ENCODE measurements at regions not wholly inside any gene's neighbourhood (a gene's known extent, or its start where the extent isn't known, plus 50 kb on each side); places are given as distances from the start of the nearest gene placed in this dataset.

DNA sequence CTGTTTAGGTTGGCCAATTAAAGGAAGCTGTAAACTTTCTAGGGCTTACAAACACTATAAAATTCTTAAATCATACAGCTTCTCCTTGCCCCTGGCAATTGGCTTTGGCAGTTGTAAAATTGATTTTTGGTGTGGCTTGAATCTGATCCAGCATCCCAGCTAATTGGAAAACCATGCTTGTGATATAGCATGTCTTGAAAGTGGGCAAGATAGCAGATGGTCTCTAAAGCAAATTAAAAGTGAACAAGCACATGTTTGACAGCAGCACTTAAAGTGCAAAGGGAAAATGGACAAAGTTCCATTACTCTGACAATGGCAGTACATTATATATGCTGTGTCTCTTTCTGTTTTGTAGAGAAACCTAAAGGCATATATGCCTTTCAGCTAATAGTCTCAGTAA, 302.9 kb upstream of the NXPH2 start:
- H3F3A ChIP-seq (ENCODE audit: insufficient read depth), result no peaks in the 10 kb centered on the region

DNA sequence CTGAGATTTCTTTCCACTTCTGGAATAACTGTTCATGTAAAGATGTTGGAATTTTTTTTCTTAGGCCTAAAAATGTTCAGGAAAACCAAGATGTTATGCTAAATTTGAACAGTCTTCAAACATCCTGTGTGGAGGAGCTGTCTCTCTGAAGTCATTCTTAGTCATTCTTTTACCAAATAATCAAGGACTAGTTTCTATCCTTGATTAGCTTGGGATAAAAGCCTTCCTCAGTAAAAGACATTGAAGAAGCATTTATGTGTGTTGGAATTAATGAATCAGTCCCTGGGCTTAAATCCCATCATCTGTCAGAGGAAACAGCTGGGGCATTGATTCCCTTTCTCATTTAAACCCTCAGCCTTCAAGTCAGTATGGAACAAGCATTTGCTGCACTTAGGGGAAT, 300.1 kb upstream of the NXPH2 start:
- Histone ChIP-seq H3F3A (ENCODE audit: insufficient read depth) (no peaks in the 10 kb centered on the region), H3K9me3 (ENCODE audit: insufficient read depth, low read length) (no peaks in the 10 kb centered on the region), H3K4me3 (ENCODE audit: insufficient read depth, low read length, poor library complexity, severe bottlenecking) (no peak overlapping the region), H3K27ac (ENCODE audit: low read depth, low read length) (no peak overlapping the region), H3K36me3 (ENCODE audit: low read length) (no peaks in the 10 kb centered on the region), H3K79me2 (ENCODE audit: insufficient read depth, low read length) (no peaks in the 10 kb centered on the region), H3K4me2 (ENCODE audit: low read depth, low read length, poor library complexity, severe bottlenecking) (no peak overlapping the region), H4K20me1 (ENCODE audit: low read depth, low read length) (no peaks in the 10 kb centered on the region), H3K9ac (ENCODE audit: low read length) (no peak overlapping the region), H3K27me3 (ENCODE audit: low read length) (no peaks in the 10 kb centered on the region), H2AFZ (ENCODE audit: low read depth, low read length, severe bottlenecking) (no peak overlapping the region), H3K9me2 (replicated peaks; ENCODE audit: insufficient read depth, low read length) (no peaks in the 10 kb centered on the region; the same call in 1 of the 2 replicates)
- no peak for TF ChIP-seq EZH2phosphoT487 (conservative IDR thresholded peaks at IDR 0.05; ENCODE audit: low read length)
- TF ChIP-seq, protein P1, sequence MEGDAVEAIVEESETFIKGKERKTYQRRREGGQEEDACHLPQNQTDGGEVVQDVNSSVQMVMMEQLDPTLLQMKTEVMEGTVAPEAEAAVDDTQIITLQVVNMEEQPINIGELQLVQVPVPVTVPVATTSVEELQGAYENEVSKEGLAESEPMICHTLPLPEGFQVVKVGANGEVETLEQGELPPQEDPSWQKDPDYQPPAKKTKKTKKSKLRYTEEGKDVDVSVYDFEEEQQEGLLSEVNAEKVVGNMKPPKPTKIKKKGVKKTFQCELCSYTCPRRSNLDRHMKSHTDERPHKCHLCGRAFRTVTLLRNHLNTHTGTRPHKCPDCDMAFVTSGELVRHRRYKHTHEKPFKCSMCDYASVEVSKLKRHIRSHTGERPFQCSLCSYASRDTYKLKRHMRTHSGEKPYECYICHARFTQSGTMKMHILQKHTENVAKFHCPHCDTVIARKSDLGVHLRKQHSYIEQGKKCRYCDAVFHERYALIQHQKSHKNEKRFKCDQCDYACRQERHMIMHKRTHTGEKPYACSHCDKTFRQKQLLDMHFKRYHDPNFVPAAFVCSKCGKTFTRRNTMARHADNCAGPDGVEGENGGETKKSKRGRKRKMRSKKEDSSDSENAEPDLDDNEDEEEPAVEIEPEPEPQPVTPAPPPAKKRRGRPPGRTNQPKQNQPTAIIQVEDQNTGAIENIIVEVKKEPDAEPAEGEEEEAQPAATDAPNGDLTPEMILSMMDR (IDR thresholded peaks at IDR 0.05; ENCODE audit: insufficient read depth, low read length, poor library complexity, severe bottlenecking), result no peak

More for the DNA sequence above, 302.9 kb upstream of the NXPH2 start:
- H3K27ac ChIP-seq (ENCODE audit: low read depth, low read length), result no peak overlapping the region
- H2AFZ ChIP-seq (ENCODE audit: low read depth, low read length, severe bottlenecking), result no peak overlapping the region
- H3K9ac ChIP-seq (ENCODE audit: low read length), result no peak overlapping the region
- H3K9me3 ChIP-seq (ENCODE audit: insufficient read depth, low read length), result no peaks in the 10 kb centered on the region
- no peak overlapping the region for H3K4me3 ChIP-seq (ENCODE audit: insufficient read depth, low read length, poor library complexity, severe bottlenecking)
- H3K4me2 ChIP-seq (ENCODE audit: low read depth, low read length, poor library complexity, severe bottlenecking), result no peak overlapping the region
- H3K27me3 ChIP-seq (ENCODE audit: low read length), result no peaks in the 10 kb centered on the region
- no peaks in the 10 kb centered on the region for H3K9me2 ChIP-seq (replicated peaks; ENCODE audit: insufficient read depth, low read length)
- no peaks in the 10 kb centered on the region for H3K79me2 ChIP-seq (ENCODE audit: insufficient read depth, low read length)
- no peaks in the 10 kb centered on the region for H3K36me3 ChIP-seq (ENCODE audit: low read length)
- TF ChIP-seq, protein P1 (IDR thresholded peaks at IDR 0.05; ENCODE audit: insufficient read depth, low read length, poor library complexity, severe bottlenecking), result no peak
- no peak for TF ChIP-seq EZH2phosphoT487 (conservative IDR thresholded peaks at IDR 0.05; ENCODE audit: low read length)
- H4K20me1 ChIP-seq (ENCODE audit: low read depth, low read length), result no peaks in the 10 kb centered on the region

DNA sequence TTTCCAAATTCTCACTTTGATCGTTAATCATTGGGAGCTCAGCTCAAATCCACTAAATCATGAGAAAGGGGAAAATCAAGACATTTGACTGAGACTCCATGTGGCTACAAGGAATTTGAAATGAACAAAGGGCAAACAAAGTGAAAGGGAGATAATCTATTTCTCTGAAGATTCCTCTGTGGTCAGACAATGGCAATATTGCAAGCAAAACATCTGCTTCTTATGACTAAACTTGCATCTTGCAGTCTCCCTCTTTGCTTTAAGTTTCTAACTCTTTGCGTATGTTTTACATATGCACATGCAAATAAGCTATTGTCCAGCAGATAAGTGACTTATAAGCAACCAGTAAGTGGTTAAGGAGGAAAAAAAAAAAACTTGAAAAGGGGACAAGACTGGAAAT, 299.1 kb upstream of the NXPH2 start:
- Histone ChIP-seq H3K27me3 (ENCODE audit: low read length) (no peaks in the 10 kb centered on the region), H2AFZ (ENCODE audit: low read depth, low read length, severe bottlenecking) (no peak overlapping the region), H3F3A (ENCODE audit: insufficient read depth) (no peaks in the 10 kb centered on the region), H3K4me2 (ENCODE audit: low read depth, low read length, poor library complexity, severe bottlenecking) (no peak overlapping the region), H3K36me3 (ENCODE audit: low read length) (no peaks in the 10 kb centered on the region), H3K79me2 (ENCODE audit: insufficient read depth, low read length) (no peaks in the 10 kb centered on the region), H3K9me2 (replicated peaks; ENCODE audit: insufficient read depth, low read length) (no peaks in the 10 kb centered on the region; the same call in 1 of the 2 replicates), H3K9ac (ENCODE audit: low read length) (no peak overlapping the region), H3K27ac (ENCODE audit: low read depth, low read length) (no peak overlapping the region), H3K4me3 (ENCODE audit: insufficient read depth, low read length, poor library complexity, severe bottlenecking) (no peak overlapping the region), H4K20me1 (ENCODE audit: low read depth, low read length) (no peaks in the 10 kb centered on the region), H3K9me3 (ENCODE audit: insufficient read depth, low read length) (no peaks in the 10 kb centered on the region)
- no peak for TF ChIP-seq EZH2phosphoT487 (conservative IDR thresholded peaks at IDR 0.05; ENCODE audit: low read length)
- TF ChIP-seq, protein P1 (IDR thresholded peaks at IDR 0.05; ENCODE audit: insufficient read depth, low read length, poor library complexity, severe bottlenecking), result no peak
